ENCODE measurements at regions not wholly inside any gene's neighbourhood (a gene's known extent, or its start where the extent isn't known, plus 50 kb on each side); places are given as distances from the start of the nearest gene placed in this dataset.

DNA sequence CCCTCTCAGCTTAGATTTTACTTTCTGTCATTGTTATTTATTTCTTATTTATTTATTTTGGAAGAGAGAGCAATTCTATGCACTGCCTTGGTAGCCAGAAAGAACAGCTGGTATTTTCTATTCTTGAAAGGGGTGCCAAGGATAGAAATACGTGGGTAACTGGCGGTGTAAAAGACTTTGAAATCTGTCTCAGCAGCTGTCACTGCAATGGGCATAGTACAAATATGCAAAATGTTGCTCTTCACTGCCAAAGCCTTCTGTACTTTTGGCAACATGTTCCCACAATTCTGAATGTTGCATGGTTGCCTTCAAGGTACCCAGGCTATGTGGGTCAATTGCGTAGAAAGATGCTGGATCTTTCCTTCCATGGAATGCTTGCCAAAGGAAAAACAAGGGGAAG is 230.2 kb upstream of the EDIL3 start:
- H3K27ac ChIP-seq (ENCODE audit: low read depth in 1 of 2, low read length in 2 of 2) = no peak overlapping the region
- 81% methylated on average over 3 of the region's 3 CpGs for WGBS
- TF ChIP-seq, protein P1, sequence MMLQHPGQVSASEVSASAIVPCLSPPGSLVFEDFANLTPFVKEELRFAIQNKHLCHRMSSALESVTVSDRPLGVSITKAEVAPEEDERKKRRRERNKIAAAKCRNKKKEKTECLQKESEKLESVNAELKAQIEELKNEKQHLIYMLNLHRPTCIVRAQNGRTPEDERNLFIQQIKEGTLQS (IDR thresholded peaks at IDR 0.05) = no peak
- TF ChIP-seq TAF1 (conservative IDR thresholded peaks at IDR 0.05) (no peak), FOXA2 (IDR thresholded peaks at IDR 0.05) (no peak), NR2F2 (IDR thresholded peaks at IDR 0.05) (no peak), JUND (IDR thresholded peaks at IDR 0.05) (no peak), SP1 (IDR thresholded peaks at IDR 0.05) (no peak), GABPA (IDR thresholded peaks at IDR 0.05 in 1 of 2, conservative IDR thresholded peaks at IDR 0.05 in 1 of 2) (no peak), YY1 (IDR thresholded peaks at IDR 0.05) (no peak), EGR1 (IDR thresholded peaks at IDR 0.05; ENCODE audit: low read depth in 2 of 2) (no peak), RAD21 (IDR thresholded peaks at IDR 0.05) (no peak), HNF4A (conservative IDR thresholded peaks at IDR 0.05) (no peak), FOXA1 (IDR thresholded peaks at IDR 0.05) (no peak), RXRA (IDR thresholded peaks at IDR 0.05) (no peak), HNF4G (IDR thresholded peaks at IDR 0.05) (no peak), MAX (IDR thresholded peaks at IDR 0.05) (no peak)
- TF ChIP-seq, protein P2, sequence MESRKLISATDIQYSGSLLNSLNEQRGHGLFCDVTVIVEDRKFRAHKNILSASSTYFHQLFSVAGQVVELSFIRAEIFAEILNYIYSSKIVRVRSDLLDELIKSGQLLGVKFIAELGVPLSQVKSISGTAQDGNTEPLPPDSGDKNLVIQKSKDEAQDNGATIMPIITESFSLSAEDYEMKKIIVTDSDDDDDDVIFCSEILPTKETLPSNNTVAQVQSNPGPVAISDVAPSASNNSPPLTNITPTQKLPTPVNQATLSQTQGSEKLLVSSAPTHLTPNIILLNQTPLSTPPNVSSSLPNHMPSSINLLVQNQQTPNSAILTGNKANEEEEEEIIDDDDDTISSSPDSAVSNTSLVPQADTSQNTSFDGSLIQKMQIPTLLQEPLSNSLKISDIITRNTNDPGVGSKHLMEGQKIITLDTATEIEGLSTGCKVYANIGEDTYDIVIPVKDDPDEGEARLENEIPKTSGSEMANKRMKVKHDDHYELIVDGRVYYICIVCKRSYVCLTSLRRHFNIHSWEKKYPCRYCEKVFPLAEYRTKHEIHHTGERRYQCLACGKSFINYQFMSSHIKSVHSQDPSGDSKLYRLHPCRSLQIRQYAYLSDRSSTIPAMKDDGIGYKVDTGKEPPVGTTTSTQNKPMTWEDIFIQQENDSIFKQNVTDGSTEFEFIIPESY (IDR thresholded peaks at IDR 0.05) = no peak
- TF ChIP-seq, protein P3, sequence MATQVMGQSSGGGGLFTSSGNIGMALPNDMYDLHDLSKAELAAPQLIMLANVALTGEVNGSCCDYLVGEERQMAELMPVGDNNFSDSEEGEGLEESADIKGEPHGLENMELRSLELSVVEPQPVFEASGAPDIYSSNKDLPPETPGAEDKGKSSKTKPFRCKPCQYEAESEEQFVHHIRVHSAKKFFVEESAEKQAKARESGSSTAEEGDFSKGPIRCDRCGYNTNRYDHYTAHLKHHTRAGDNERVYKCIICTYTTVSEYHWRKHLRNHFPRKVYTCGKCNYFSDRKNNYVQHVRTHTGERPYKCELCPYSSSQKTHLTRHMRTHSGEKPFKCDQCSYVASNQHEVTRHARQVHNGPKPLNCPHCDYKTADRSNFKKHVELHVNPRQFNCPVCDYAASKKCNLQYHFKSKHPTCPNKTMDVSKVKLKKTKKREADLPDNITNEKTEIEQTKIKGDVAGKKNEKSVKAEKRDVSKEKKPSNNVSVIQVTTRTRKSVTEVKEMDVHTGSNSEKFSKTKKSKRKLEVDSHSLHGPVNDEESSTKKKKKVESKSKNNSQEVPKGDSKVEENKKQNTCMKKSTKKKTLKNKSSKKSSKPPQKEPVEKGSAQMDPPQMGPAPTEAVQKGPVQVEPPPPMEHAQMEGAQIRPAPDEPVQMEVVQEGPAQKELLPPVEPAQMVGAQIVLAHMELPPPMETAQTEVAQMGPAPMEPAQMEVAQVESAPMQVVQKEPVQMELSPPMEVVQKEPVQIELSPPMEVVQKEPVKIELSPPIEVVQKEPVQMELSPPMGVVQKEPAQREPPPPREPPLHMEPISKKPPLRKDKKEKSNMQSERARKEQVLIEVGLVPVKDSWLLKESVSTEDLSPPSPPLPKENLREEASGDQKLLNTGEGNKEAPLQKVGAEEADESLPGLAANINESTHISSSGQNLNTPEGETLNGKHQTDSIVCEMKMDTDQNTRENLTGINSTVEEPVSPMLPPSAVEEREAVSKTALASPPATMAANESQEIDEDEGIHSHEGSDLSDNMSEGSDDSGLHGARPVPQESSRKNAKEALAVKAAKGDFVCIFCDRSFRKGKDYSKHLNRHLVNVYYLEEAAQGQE (IDR thresholded peaks at IDR 0.05) = no peak
- TF ChIP-seq, protein P4, sequence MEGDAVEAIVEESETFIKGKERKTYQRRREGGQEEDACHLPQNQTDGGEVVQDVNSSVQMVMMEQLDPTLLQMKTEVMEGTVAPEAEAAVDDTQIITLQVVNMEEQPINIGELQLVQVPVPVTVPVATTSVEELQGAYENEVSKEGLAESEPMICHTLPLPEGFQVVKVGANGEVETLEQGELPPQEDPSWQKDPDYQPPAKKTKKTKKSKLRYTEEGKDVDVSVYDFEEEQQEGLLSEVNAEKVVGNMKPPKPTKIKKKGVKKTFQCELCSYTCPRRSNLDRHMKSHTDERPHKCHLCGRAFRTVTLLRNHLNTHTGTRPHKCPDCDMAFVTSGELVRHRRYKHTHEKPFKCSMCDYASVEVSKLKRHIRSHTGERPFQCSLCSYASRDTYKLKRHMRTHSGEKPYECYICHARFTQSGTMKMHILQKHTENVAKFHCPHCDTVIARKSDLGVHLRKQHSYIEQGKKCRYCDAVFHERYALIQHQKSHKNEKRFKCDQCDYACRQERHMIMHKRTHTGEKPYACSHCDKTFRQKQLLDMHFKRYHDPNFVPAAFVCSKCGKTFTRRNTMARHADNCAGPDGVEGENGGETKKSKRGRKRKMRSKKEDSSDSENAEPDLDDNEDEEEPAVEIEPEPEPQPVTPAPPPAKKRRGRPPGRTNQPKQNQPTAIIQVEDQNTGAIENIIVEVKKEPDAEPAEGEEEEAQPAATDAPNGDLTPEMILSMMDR (IDR thresholded peaks at IDR 0.05; ENCODE audit: low read depth, low read length, missing input control) = no peak
- no peak for DNase-seq (ENCODE audit: low spot score)
- H3K36me3 ChIP-seq (ENCODE audit: control insufficient read depth in 4 of 4, insufficient read depth in 3 of 4, low read depth in 1 of 4, low read length in 3 of 4) = no peaks in the 10 kb centered on the region
- no peaks in the 10 kb centered on the region for H3K27me3 ChIP-seq (ENCODE audit: control insufficient read depth in 4 of 4, insufficient read depth in 4 of 4, low read length in 3 of 4)
- H3K4me1 ChIP-seq (ENCODE audit: control insufficient read depth in 4 of 4, insufficient read depth in 4 of 4, low read length in 3 of 4) = no peaks in the 10 kb centered on the region
- no peak overlapping the region for H3K4me3 ChIP-seq (ENCODE audit: low read depth in 1 of 3, low read length in 3 of 3)
- no peak overlapping the region for H3K9ac ChIP-seq (ENCODE audit: low read depth in 1 of 2, low read length in 2 of 2)
- H3K9me3 ChIP-seq (ENCODE audit: control insufficient read depth in 4 of 4, low read length in 3 of 4) = no peaks in the 10 kb centered on the region

All from liver (tissue), 8 donors.